Left renal cortex interstitium (tissue), 4 donors: ENCODE measurements at regions not wholly inside any gene's neighbourhood (a gene's known extent, or its start where the extent isn't known, plus 50 kb on each side); places are given as distances from the start of the nearest gene placed in this dataset.
"Not testable (repeated sequence)": the region's sequence is repeated elsewhere in the genome, so short reads cannot be mapped to it uniquely, and the experiment has no call there.

ENCODE experiments used
- DNase-seq, 4 donors: peaks; one replicate each; pipeline ENCODE4 v3.0.0-alpha.2; 2013; ENCODE audit warnings: low read depth in 4 of 4, low spot score in 2 of 4, missing footprints in 1 of 4

GRCh38 chr2:17373041-17373440 is 145.2 kb downstream of the RAD51AP2 start:
- no peak for DNase-seq

GRCh38 chr2:17363846-17364245 is 154.4 kb downstream of the RAD51AP2 start:
- no peak for DNase-seq

GRCh38 chr2:17362956-17363355 is 155.3 kb downstream of the RAD51AP2 start:
- DNase-seq = no peak

- DNase-seq = no peak
Observed at GRCh38 chr2:17355608-17356329, 162.5 kb downstream of the RAD51AP2 start.

- DNase-seq = no peak
Observed at GRCh38 chr2:17353263-17353662, 165.0 kb downstream of the RAD51AP2 start.

- not testable (repeated sequence) for DNase-seq
Observed at GRCh38 chr2:17342692-17343091, 175.5 kb downstream of the RAD51AP2 start.

- no peak for DNase-seq
Observed at GRCh38 chr2:17337507-17337906, 180.7 kb downstream of the RAD51AP2 start.

- DNase-seq = no peak
Observed at GRCh38 chr2:17336458-17336857, 181.8 kb downstream of the RAD51AP2 start.

- DNase-seq = no peak
Observed at GRCh38 chr2:17334300-17334699, 183.9 kb downstream of the RAD51AP2 start.

- DNase-seq = no peak
Observed at GRCh38 chr2:17331636-17332035, 186.6 kb downstream of the RAD51AP2 start.

GRCh38 chr2:17328161-17328560 is 190.1 kb downstream of the RAD51AP2 start:
- DNase-seq = no peak

GRCh38 chr2:17327649-17328048 is 190.6 kb downstream of the RAD51AP2 start:
- DNase-seq = no peak

- DNase-seq = no peak
Observed at GRCh38 chr2:17326717-17327116, 191.5 kb downstream of the RAD51AP2 start.

- no peak for DNase-seq
Observed at GRCh38 chr2:17323697-17324096, 194.5 kb downstream of the RAD51AP2 start.

- no peak for DNase-seq
Observed at GRCh38 chr2:17322461-17322860, 195.8 kb downstream of the RAD51AP2 start.

GRCh38 chr2:17319090-17319489 is 199.2 kb downstream of the RAD51AP2 start:
- no peak for DNase-seq

- no peak for DNase-seq
Observed at GRCh38 chr2:17318013-17318412, 200.2 kb downstream of the RAD51AP2 start.

- no peak for DNase-seq
Observed at GRCh38 chr2:17317439-17317976, 200.7 kb downstream of the RAD51AP2 start.

GRCh38 chr2:17313261-17313660 is 205.0 kb downstream of the RAD51AP2 start:
- DNase-seq = no peak

- DNase-seq = no peak
Observed at GRCh38 chr2:17311771-17312511, 206.3 kb downstream of the RAD51AP2 start.

GRCh38 chr2:17311106-17311619 is 207.1 kb downstream of the RAD51AP2 start:
- DNase-seq = no peak
